WTC11 (cell line): ENCODE measurements at regions not wholly inside any gene's neighbourhood (a gene's known extent, or its start where the extent isn't known, plus 50 kb on each side); places are given as distances from the start of the nearest gene placed in this dataset.

Source experiments
- ATAC-seq: fragments of 200-7000 bp; cut with Tn5 transposase; 2 replicates; pipeline ENCODE4 v1.10.0; 2021; ENCODE audit warnings: mild to moderate bottlenecking, moderate library complexity
- CTCF ChIA-PET: fragments of 300-600 bp; sonication (Branson Sonifier 250); formaldehyde crosslinking; loops from one replicate; lab custom pipeline; 2021; ENCODE audit warnings: antibody characterized with exemption; lab: Charles Lee
- POLR2A ChIA-PET: fragments of 350-600 bp; sonication (Branson Sonifier 250); formaldehyde crosslinking; loops from one replicate; lab custom pipeline; 2021; ENCODE audit warnings: antibody characterized with exemption; lab: Charles Lee
- DNase-seq: peaks from one replicate; pipeline ENCODE4 v3.0.0; 2021; ENCODE audit warnings: low spot score
- H3K27ac Mint-ChIP-seq: 2 replicates; pipeline ENCODE4 v1.8.0; 2021; ENCODE audit warnings: mixed read lengths
- H3K27me3 Mint-ChIP-seq: 2 replicates; pipeline ENCODE4 v1.8.0; 2021; ENCODE audit warnings: low read depth, mild to moderate bottlenecking, moderate library complexity, mixed read lengths
- H3K36me3 Mint-ChIP-seq: 2 replicates; pipeline ENCODE4 v1.8.0; 2021; ENCODE audit warnings: mixed read lengths
- H3K4me1 Mint-ChIP-seq: 2 replicates; pipeline ENCODE4 v1.8.0; 2022; ENCODE audit warnings: mixed read lengths
- H3K4me3 Mint-ChIP-seq: 2 replicates; pipeline ENCODE4 v1.8.0; 2021; ENCODE audit warnings: mild to moderate bottlenecking, moderate library complexity, mixed read lengths
- H3K9me3 Mint-ChIP-seq: 2 replicates; pipeline ENCODE4 v1.8.0; 2021; ENCODE audit warnings: mixed read lengths
- ARID4B ChIP-seq: sonication (generic); formaldehyde crosslinking; IDR thresholded peaks from 2 replicates; pipeline ENCODE4 v1.8.0; 2023; ENCODE audit warnings: missing genetic modification reagents, mild to moderate bottlenecking, borderline replicate concordance
- ATF6 ChIP-seq: sonication (generic); formaldehyde crosslinking; IDR thresholded peaks from 2 replicates; pipeline ENCODE4 v1.8.1; 2023; ENCODE audit warnings: mild to moderate bottlenecking, missing genetic modification reagents
- CDX4 ChIP-seq: fragments of 250-450 bp; sonication (Bioruptor Pico); IDR thresholded peaks from 2 replicates; pipeline ENCODE4 v1.9.0; 2021; ENCODE audit warnings: moderate library complexity, mild to moderate bottlenecking, inconsistent platforms, borderline replicate concordance
- E2F5 ChIP-seq: sonication (generic); formaldehyde crosslinking; IDR thresholded peaks from 2 replicates; pipeline ENCODE4 v1.8.1; 2022; ENCODE audit warnings: mild to moderate bottlenecking, moderate library complexity, missing genetic modification reagents
- ERG ChIP-seq: fragments of 250-450 bp; sonication (Bioruptor Pico); IDR thresholded peaks from 2 replicates; pipeline ENCODE4 v1.8.0; 2021; ENCODE audit warnings: mild to moderate bottlenecking
- JUN ChIP-seq: sonication (generic); formaldehyde crosslinking; IDR thresholded peaks from 2 replicates; pipeline ENCODE4 v1.8.0; 2023; ENCODE audit warnings: mild to moderate bottlenecking, missing genetic modification reagents
- MYBL2 ChIP-seq: sonication (generic); formaldehyde crosslinking; IDR thresholded peaks from 2 replicates; pipeline ENCODE4 v1.8.1; 2023; ENCODE audit warnings: mild to moderate bottlenecking, moderate library complexity, missing genetic modification reagents
- NR1H2 ChIP-seq: sonication (generic); formaldehyde crosslinking; IDR thresholded peaks from 2 replicates; pipeline ENCODE4 v1.9.0; 2021; ENCODE audit warnings: mild to moderate bottlenecking, moderate library complexity, missing genetic modification reagents
- NR2C2 ChIP-seq: sonication (generic); formaldehyde crosslinking; IDR thresholded peaks from 2 replicates; pipeline ENCODE4 v1.8.0; 2022; ENCODE audit warnings: mild to moderate bottlenecking, missing genetic modification reagents
- NR3C1 ChIP-seq: sonication (generic); formaldehyde crosslinking; conservative IDR thresholded peaks from 2 replicates; pipeline ENCODE4 v1.8.1; 2023; ENCODE audit warnings: low read depth, mild to moderate bottlenecking, missing genetic modification reagents
- PREB ChIP-seq: sonication (generic); formaldehyde crosslinking; IDR thresholded peaks from 2 replicates; pipeline ENCODE4 v1.8.1; 2022; ENCODE audit warnings: mild to moderate bottlenecking, missing genetic modification reagents, moderate library complexity, borderline replicate concordance
- SMAD4 ChIP-seq: sonication (generic); formaldehyde crosslinking; IDR thresholded peaks from 2 replicates; pipeline ENCODE4 v1.8.0; 2022; ENCODE audit warnings: mild to moderate bottlenecking, missing genetic modification reagents
- SOX15 ChIP-seq: fragments of 250-450 bp; sonication (Bioruptor Pico); IDR thresholded peaks from 2 replicates; pipeline ENCODE4 v1.9.0; 2021; ENCODE audit warnings: mild to moderate bottlenecking
- ZBTB21 ChIP-seq: sonication (generic); formaldehyde crosslinking; IDR thresholded peaks from 2 replicates; pipeline ENCODE4 v1.8.1; 2023; ENCODE audit warnings: mild to moderate bottlenecking, missing genetic modification reagents, borderline replicate concordance
- ZBTB43 ChIP-seq: sonication (generic); formaldehyde crosslinking; IDR thresholded peaks from 2 replicates; pipeline ENCODE4 v1.8.1; 2023; ENCODE audit warnings: mild to moderate bottlenecking, missing genetic modification reagents
- ZNF281 ChIP-seq: sonication (generic); formaldehyde crosslinking; IDR thresholded peaks from 2 replicates; pipeline ENCODE4 v1.8.0; 2023; ENCODE audit warnings: mild to moderate bottlenecking, missing genetic modification reagents

GRCh38 chr17:54435966-54436365, 464.7 kb upstream of the TOM1L1 start (continued):
- TF ChIP-seq ARID4B (no peak), CDX4 (no peak), PREB (CRISPR knock-in tag) (no peak), MYBL2 (CRISPR knock-in tag) (no peak), JUN (CRISPR knock-in tag) (no peak), NR2C2 (CRISPR knock-in tag) (no peak), E2F5 (CRISPR knock-in tag) (no peak), SMAD4 (CRISPR knock-in tag) (no peak), ZBTB21 (no peak)

- ChIA-PET CTCF (no interaction called here), POLR2A (no interaction called here)
- ATAC-seq (no peak), DNase-seq (no peak)
- H3K4me3 Mint-ChIP-seq: no peak overlapping the region
- H3K4me1 Mint-ChIP-seq: no peaks in the 10 kb centered on the region
- TF ChIP-seq SOX15 (CRISPR knock-in tag) (no peak), ERG (CRISPR knock-in tag) (no peak), ZBTB43 (CRISPR knock-in tag) (no peak), ATF6 (CRISPR knock-in tag) (no peak), NR1H2 (CRISPR knock-in tag) (no peak), NR3C1 (CRISPR knock-in tag) (no peak), ZNF281 (no peak)
- peaks cover 74% of the 10 kb centered on the region for H3K9me3 Mint-ChIP-seq
- H3K27ac Mint-ChIP-seq: no peak overlapping the region
- peaks cover 57% of the 10 kb centered on the region for H3K36me3 Mint-ChIP-seq
- no peaks in the 10 kb centered on the region; the same call in 1 of the 2 replicates for H3K27me3 Mint-ChIP-seq
Observed at GRCh38 chr17:54439816-54440215, 460.8 kb upstream of the TOM1L1 start.
